Smooth muscle cell (in vitro differentiated cells): ENCODE measurements at regions not wholly inside any gene's neighbourhood (a gene's known extent, or its start where the extent isn't known, plus 50 kb on each side); places are given as distances from the start of the nearest gene placed in this dataset.

Experiments used
- DNase-seq: peaks from one replicate; lab custom pipeline; 2025; ENCODE audit not compliant: unreplicated experiment; lab: John Stamatoyannopoulos, UW
- H2AFZ ChIP-seq: fragments of 200-600 bp; sonication (generic); 2 replicates; pipeline ENCODE4 v1.6.0; 2016; ENCODE audit warnings: antibody characterized with exemption, low read depth, mild to moderate bottlenecking
- H3F3A ChIP-seq: fragments of 200-600 bp; sonication (generic); 2 replicates; pipeline ENCODE4 v1.6.0; 2017; ENCODE audit warnings: antibody characterized with exemption, low read depth
- H3K27ac ChIP-seq: fragments of 200-600 bp; sonication (generic); 2 replicates; pipeline ENCODE4 v1.5.1; 2016; ENCODE audit warnings: low read depth, mild to moderate bottlenecking
- H3K27me3 ChIP-seq: fragments of 200-600 bp; sonication (generic); 2 replicates; pipeline ENCODE4 v1.6.1; 2016; ENCODE audit warnings: low read depth, mild to moderate bottlenecking
- H3K36me3 ChIP-seq: fragments of 200-600 bp; sonication (generic); 2 replicates; pipeline ENCODE4 v1.5.1; 2016; ENCODE audit warnings: low read depth
- H3K4me1 ChIP-seq: fragments of 200-600 bp; sonication (generic); 2 replicates; pipeline ENCODE4 v1.5.1; 2016; ENCODE audit warnings: low read depth
- H3K4me2 ChIP-seq: fragments of 200-600 bp; sonication (generic); 2 replicates; pipeline ENCODE4 v1.6.0; 2016; ENCODE audit warnings: mild to moderate bottlenecking
- H3K4me3 ChIP-seq: fragments of 200-600 bp; sonication (generic); 2 replicates; pipeline ENCODE4 v1.5.1; 2016; ENCODE audit warnings: mild to moderate bottlenecking
- H3K79me2 ChIP-seq: fragments of 200-600 bp; sonication (generic); 2 replicates; pipeline ENCODE4 v1.6.0; 2016; ENCODE audit warnings: low read depth, mild to moderate bottlenecking
- H3K9ac ChIP-seq: fragments of 200-600 bp; sonication (generic); 2 replicates; pipeline ENCODE4 v1.6.0; 2016; ENCODE audit warnings: low read depth
- H3K9me3 ChIP-seq: fragments of 200-600 bp; sonication (generic); replicated peaks from 2 replicates; pipeline ENCODE4 v1.5.1; 2016; ENCODE audit warnings: low read depth
- H4K20me1 ChIP-seq: fragments of 200-600 bp; sonication (generic); 2 replicates; pipeline ENCODE4 v1.6.0; 2016; ENCODE audit warnings: low read depth
- WGBS: methylation state at CpG from one replicate; pipeline ENCODE4 v1.1.7; 2016; ENCODE audit warnings: low lambda C conversion rate; 5-methylcytosine and 5-hydroxymethylcytosine counted together
- TF ChIP-seq, protein P1 (sequence below): fragments of 200-600 bp; sonication (generic); IDR thresholded peaks from 2 replicates; pipeline ENCODE4 v1.5.1; 2017; ENCODE audit warnings: borderline replicate concordance, mild to moderate bottlenecking, antibody characterized with exemption; ENCODE audit not compliant: insufficient read depth, poor library complexity, severe bottlenecking

DNA sequence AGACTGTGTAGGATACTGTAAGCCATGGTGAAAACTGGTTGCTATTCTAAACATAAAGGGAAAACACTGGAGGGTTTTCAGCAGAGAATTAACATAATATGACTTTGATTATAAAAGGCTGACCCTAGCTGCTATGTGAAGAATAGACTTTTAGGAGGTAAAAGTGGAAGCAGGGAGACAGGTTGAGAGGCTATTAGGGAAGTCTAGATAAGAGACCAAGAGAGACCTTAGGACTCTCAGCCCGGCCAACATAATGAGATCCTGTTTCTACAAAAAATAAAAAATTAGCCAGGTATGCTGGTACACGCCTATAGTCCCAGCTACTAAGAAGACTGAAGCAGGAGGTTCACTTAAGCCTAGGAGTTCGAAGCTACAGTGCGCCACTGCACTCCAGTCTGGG lies 393.2 kb upstream of the PMFBP1 start:
- H3K36me3 ChIP-seq, result no peaks in the 10 kb centered on the region
- no peak for DNase-seq
- no peak overlapping the region for H3K9ac ChIP-seq
- no peaks in the 10 kb centered on the region for H3K4me1 ChIP-seq
- no peak overlapping the region for H3K4me2 ChIP-seq
- no peak overlapping the region for H3K27ac ChIP-seq
- H3K79me2 ChIP-seq, result no peaks in the 10 kb centered on the region
- WGBS, result 99% methylated on average over 4 of the region's 4 CpGs
- no peaks in the 10 kb centered on the region for H3K9me3 ChIP-seq
- H3K27me3 ChIP-seq, result no peaks in the 10 kb centered on the region
- TF ChIP-seq, protein P1, sequence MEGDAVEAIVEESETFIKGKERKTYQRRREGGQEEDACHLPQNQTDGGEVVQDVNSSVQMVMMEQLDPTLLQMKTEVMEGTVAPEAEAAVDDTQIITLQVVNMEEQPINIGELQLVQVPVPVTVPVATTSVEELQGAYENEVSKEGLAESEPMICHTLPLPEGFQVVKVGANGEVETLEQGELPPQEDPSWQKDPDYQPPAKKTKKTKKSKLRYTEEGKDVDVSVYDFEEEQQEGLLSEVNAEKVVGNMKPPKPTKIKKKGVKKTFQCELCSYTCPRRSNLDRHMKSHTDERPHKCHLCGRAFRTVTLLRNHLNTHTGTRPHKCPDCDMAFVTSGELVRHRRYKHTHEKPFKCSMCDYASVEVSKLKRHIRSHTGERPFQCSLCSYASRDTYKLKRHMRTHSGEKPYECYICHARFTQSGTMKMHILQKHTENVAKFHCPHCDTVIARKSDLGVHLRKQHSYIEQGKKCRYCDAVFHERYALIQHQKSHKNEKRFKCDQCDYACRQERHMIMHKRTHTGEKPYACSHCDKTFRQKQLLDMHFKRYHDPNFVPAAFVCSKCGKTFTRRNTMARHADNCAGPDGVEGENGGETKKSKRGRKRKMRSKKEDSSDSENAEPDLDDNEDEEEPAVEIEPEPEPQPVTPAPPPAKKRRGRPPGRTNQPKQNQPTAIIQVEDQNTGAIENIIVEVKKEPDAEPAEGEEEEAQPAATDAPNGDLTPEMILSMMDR, result no peak
- H4K20me1 ChIP-seq, result no peaks in the 10 kb centered on the region
- H2AFZ ChIP-seq, result no peak overlapping the region
- H3F3A ChIP-seq, result no peaks in the 10 kb centered on the region
- no peak overlapping the region for H3K4me3 ChIP-seq

DNA sequence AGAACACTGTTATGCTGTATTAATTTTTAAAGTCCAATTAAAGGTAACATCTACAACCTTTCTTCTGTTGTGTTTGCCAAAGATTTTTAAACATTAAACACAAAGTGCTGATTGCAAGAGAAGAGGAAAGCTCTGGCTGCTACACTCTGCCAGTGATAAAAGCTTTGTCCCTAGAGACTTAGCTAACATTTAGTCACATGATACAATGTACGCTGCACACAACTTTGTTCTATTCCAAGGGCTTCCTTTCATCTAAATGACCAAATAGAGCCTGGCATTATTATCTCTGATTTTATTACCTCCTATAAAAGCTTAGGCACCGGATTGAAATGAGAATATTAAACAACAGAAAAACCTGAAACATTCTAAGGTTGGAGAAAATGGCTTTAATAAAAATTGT lies 388.7 kb upstream of the PMFBP1 start:
- Histone ChIP-seq H3F3A (no peaks in the 10 kb centered on the region), H4K20me1 (no peaks in the 10 kb centered on the region), H3K27me3 (no peaks in the 10 kb centered on the region), H2AFZ (no peak overlapping the region), H3K4me1 (no peaks in the 10 kb centered on the region), H3K27ac (no peak overlapping the region), H3K4me2 (peak overlapping the region; percentile 11), H3K9me3 (no peaks in the 10 kb centered on the region), H3K4me3 (no peak overlapping the region), H3K9ac (no peak overlapping the region), H3K36me3 (no peaks in the 10 kb centered on the region), H3K79me2 (no peaks in the 10 kb centered on the region)
- 41% methylated on average over 2 of the region's 2 CpGs for WGBS
- TF ChIP-seq, protein P1, result no peak
- no peak for DNase-seq

DNA sequence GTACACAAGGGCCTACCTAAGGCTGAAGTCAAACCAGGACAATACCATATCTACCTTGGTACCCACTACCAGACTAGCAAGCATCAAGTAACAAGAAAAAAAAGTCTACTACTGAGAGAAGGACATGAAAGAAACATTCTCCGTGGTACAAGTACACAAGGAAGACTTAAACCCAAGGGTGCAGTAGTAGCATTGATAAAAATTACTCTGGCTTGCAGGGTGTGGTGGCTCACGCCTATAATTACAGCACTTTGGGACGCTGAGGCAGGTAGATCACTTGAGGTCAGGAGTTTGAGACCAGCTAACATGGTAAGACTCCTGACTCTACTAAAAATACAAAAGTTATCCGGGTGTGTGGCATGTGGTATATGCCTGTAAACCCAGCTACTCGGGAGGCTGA lies 386.5 kb upstream of the PMFBP1 start:
- H3K4me2 ChIP-seq, result no peak overlapping the region
- 92% methylated on average over 5 of the region's 5 CpGs for WGBS
- TF ChIP-seq, protein P1, result no peak
- no peak for DNase-seq
- H3K79me2 ChIP-seq, result no peaks in the 10 kb centered on the region
- no peaks in the 10 kb centered on the region for H3K4me1 ChIP-seq
- H3K9ac ChIP-seq, result no peak overlapping the region
- H3K27me3 ChIP-seq, result no peaks in the 10 kb centered on the region
- H3F3A ChIP-seq, result no peaks in the 10 kb centered on the region
- no peaks in the 10 kb centered on the region for H3K36me3 ChIP-seq
- H2AFZ ChIP-seq, result no peak overlapping the region
- no peak overlapping the region for H3K4me3 ChIP-seq
- H4K20me1 ChIP-seq, result no peaks in the 10 kb centered on the region
- no peak overlapping the region for H3K27ac ChIP-seq
- no peaks in the 10 kb centered on the region for H3K9me3 ChIP-seq

DNA sequence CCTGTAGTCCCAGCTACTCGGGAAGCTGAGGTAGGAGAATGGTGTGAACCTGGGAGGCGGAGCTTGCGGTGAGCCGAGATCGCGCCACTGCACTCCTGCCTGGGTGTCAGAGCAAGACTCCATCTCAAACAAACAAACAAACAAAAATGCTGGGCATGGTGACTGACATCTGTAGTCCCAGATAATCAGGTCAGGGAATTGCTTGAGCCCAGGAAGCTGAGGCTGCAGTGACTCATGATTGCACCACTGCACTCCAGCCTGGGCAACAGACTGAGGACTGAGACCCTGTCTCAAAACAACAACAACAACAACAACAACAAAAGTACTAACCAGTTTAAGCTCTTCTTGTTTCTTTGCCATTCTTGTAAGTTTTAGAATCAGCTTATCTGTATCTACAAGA lies 383.0 kb upstream of the PMFBP1 start:
- Histone ChIP-seq H3K4me1 (no peaks in the 10 kb centered on the region), H3F3A (no peaks in the 10 kb centered on the region), H3K36me3 (no peaks in the 10 kb centered on the region), H2AFZ (no peak overlapping the region), H3K27me3 (no peaks in the 10 kb centered on the region), H3K27ac (no peak overlapping the region), H4K20me1 (no peaks in the 10 kb centered on the region), H3K79me2 (no peaks in the 10 kb centered on the region), H3K4me2 (no peak overlapping the region), H3K9ac (no peak overlapping the region), H3K4me3 (no peak overlapping the region), H3K9me3 (no peaks in the 10 kb centered on the region)
- 90% methylated on average over 6 of the region's 6 CpGs for WGBS
- TF ChIP-seq, protein P1, result no peak
- no peak for DNase-seq
